Ascending aorta (tissue), 2 donors: ENCODE measurements at regions not wholly inside any gene's neighbourhood (a gene's known extent, or its start where the extent isn't known, plus 50 kb on each side); places are given as distances from the start of the nearest gene placed in this dataset.

Experiments used
- DNase-seq, 2 donors: peaks; one replicate each; pipeline ENCODE4 v3.0.0-alpha.2; 2019; ENCODE audit warnings: low spot score in 2 of 2
- H3K27ac ChIP-seq, 2 donors: fragments of 200-600 bp; sonication (generic); one replicate each; pipeline ENCODE4 v1.5.1; 2016 to 2017; ENCODE audit warnings: mild to moderate bottlenecking in 1 of 2
- H3K27me3 ChIP-seq: fragments of 200-600 bp; sonication (generic); one replicate; pipeline ENCODE4 v1.5.1; 2017
- H3K36me3 ChIP-seq, 2 donors: fragments of 200-600 bp; sonication (generic); one replicate each; pipeline ENCODE4 v1.5.1; 2016
- H3K4me1 ChIP-seq, 2 donors: fragments of 200-600 bp; sonication (generic); one replicate each; pipeline ENCODE4 v1.5.1; 2016 to 2017; ENCODE audit warnings: mild to moderate bottlenecking in 1 of 2
- H3K4me3 ChIP-seq, 2 donors: fragments of 200-600 bp; sonication (generic); one replicate each; pipeline ENCODE4 v1.5.1; 2016 to 2017; ENCODE audit warnings: mild to moderate bottlenecking in 1 of 2
- H3K9me3 ChIP-seq, 2 donors: fragments of 200-600 bp; sonication (generic); one replicate each; pipeline ENCODE4 v1.5.1; 2016
- CTCF ChIP-seq, 3 experiments: fragments of 200-600 bp in 2 of 3; fragments of 450-650 bp in 1 of 3; sonication (generic) in 2 of 3; IDR thresholded peaks; one replicate each; pipeline ENCODE4 v1.5.1; 2016 to 2019; ENCODE audit warnings: antibody characterized with exemption in 3 of 3, mild to moderate bottlenecking in 1 of 3, moderate library complexity in 1 of 3
- intact Hi-C: fragments of 100-400 bp; cut with DNase I; formaldehyde crosslinking; loops from one replicate; pipeline ENCODE4 v1.15.1; 2023

GRCh38 chr16:49100366-49100765, 181.3 kb downstream of the CBLN1 start:
- Histone ChIP-seq H3K27ac (no peak overlapping the region), H3K4me1 (no peaks in the 10 kb centered on the region), H3K4me3 (no peak overlapping the region), H3K9me3 (no peaks in the 10 kb centered on the region), H3K36me3 (no peaks in the 10 kb centered on the region), H3K27me3 (no peaks in the 10 kb centered on the region)
- DNase-seq: no peak
- TF ChIP-seq CTCF (IDR thresholded peaks at IDR 0.05): no peak
- intact Hi-C loops: no loop called here

- intact Hi-C loops: no loop called here
- no peaks in the 10 kb centered on the region for H3K36me3 ChIP-seq
- no peak overlapping the region for H3K4me3 ChIP-seq
- H3K9me3 ChIP-seq: no peaks in the 10 kb centered on the region
- H3K27ac ChIP-seq: no peak overlapping the region
- TF ChIP-seq CTCF (IDR thresholded peaks at IDR 0.05): no peak
- no peaks in the 10 kb centered on the region for H3K27me3 ChIP-seq
- DNase-seq: no peak
- no peaks in the 10 kb centered on the region for H3K4me1 ChIP-seq
These were observed 183.7 kb downstream of the CBLN1 start for GRCh38 chr16:49097964-49098363.

- intact Hi-C loops: no loop called here
- H3K4me3 ChIP-seq: no peak overlapping the region
- no peaks in the 10 kb centered on the region for H3K9me3 ChIP-seq
- no peaks in the 10 kb centered on the region for H3K4me1 ChIP-seq
- H3K36me3 ChIP-seq: no peaks in the 10 kb centered on the region
- no peaks in the 10 kb centered on the region for H3K27me3 ChIP-seq
- TF ChIP-seq CTCF (IDR thresholded peaks at IDR 0.05): no peak
- H3K27ac ChIP-seq: no peak overlapping the region
- DNase-seq: no peak
These were observed 185.3 kb downstream of the CBLN1 start for GRCh38 chr16:49096176-49096945.

- no peak for DNase-seq
- intact Hi-C loops: no loop called here
- Histone ChIP-seq H3K9me3 (no peaks in the 10 kb centered on the region), H3K27me3 (no peaks in the 10 kb centered on the region), H3K36me3 (no peaks in the 10 kb centered on the region), H3K4me1 (no peaks in the 10 kb centered on the region), H3K4me3 (no peak overlapping the region), H3K27ac (no peak overlapping the region)
- no peak for TF ChIP-seq CTCF (IDR thresholded peaks at IDR 0.05)
These were observed 186.1 kb downstream of the CBLN1 start for GRCh38 chr16:49095539-49095938.

- Histone ChIP-seq H3K4me1 (no peaks in the 10 kb centered on the region), H3K9me3 (no peaks in the 10 kb centered on the region), H3K27ac (no peak overlapping the region), H3K4me3 (no peak overlapping the region), H3K36me3 (no peaks in the 10 kb centered on the region), H3K27me3 (no peaks in the 10 kb centered on the region)
- no peak for TF ChIP-seq CTCF (IDR thresholded peaks at IDR 0.05)
- intact Hi-C loops: no loop called here
- DNase-seq: no peak
These were observed 187.2 kb downstream of the CBLN1 start for GRCh38 chr16:49094471-49094870.

- H3K27me3 ChIP-seq: no peaks in the 10 kb centered on the region
- no peak overlapping the region for H3K27ac ChIP-seq
- H3K4me3 ChIP-seq: no peak overlapping the region
- no peak for TF ChIP-seq CTCF (IDR thresholded peaks at IDR 0.05)
- H3K4me1 ChIP-seq: no peaks in the 10 kb centered on the region
- no peak for DNase-seq
- no peaks in the 10 kb centered on the region for H3K36me3 ChIP-seq
- intact Hi-C loops: no loop called here
- H3K9me3 ChIP-seq: no peaks in the 10 kb centered on the region
These were observed 187.7 kb downstream of the CBLN1 start for GRCh38 chr16:49093939-49094338.
